ENCODE measurements at regions not wholly inside any gene's neighbourhood (a gene's known extent, or its start where the extent isn't known, plus 50 kb on each side); places are given as distances from the start of the nearest gene placed in this dataset.

GRCh38 chr4:86536151-86536550 is 58.0 kb upstream of the PTPN13 start:
- intact Hi-C loops (cut with micrococcal nuclease; ENCODE audit: unreplicated experiment) = no loop called here
- no peak for DNase-seq
- Histone ChIP-seq H3K27ac (no peak overlapping the region), H4K20me1 (ENCODE audit: insufficient read depth) (no peaks in the 10 kb centered on the region), H3F3A (ENCODE audit: insufficient read depth, low read depth) (no peaks in the 10 kb centered on the region), H2AFZ (no peak overlapping the region), H3K4me3 (no peak overlapping the region), H3K79me2 (ENCODE audit: low read depth) (no peaks in the 10 kb centered on the region), H3K27me3 (ENCODE audit: insufficient read depth, low read depth) (no peaks in the 10 kb centered on the region), H3K9me3 (ENCODE audit: insufficient read depth, low read depth) (no peaks in the 10 kb centered on the region), H3K4me2 (no peak overlapping the region), H3K4me1 (replicated peaks; ENCODE audit: insufficient read depth) (no peaks in the 10 kb centered on the region), H3K9me2 (ENCODE audit: insufficient read depth) (no peaks in the 10 kb centered on the region), H3K36me3 (ENCODE audit: low read depth) (no peaks in the 10 kb centered on the region)
- BruUV-seq (replicated peaks) = no TSS peak
- POLR2A ChIA-PET (ENCODE audit: unreplicated experiment) = no interaction called here
- TF ChIP-seq EZH2 (IDR thresholded peaks at IDR 0.05; ENCODE audit: low read depth) = no peak
- no peak for TF ChIP-seq CTCF (conservative IDR thresholded peaks at IDR 0.05)
- CTCF ChIA-PET = no interaction called here

GRCh38 chr4:86542319-86543027 is 51.6 kb upstream of the PTPN13 start:
- TF ChIP-seq EZH2 (IDR thresholded peaks at IDR 0.05; ENCODE audit: low read depth) = no peak
- TF ChIP-seq CTCF (conservative IDR thresholded peaks at IDR 0.05) = no peak
- H2AFZ ChIP-seq = no peak overlapping the region
- H3K27ac ChIP-seq = no peak overlapping the region
- BruUV-seq (replicated peaks) = no TSS peak
- H3K36me3 ChIP-seq (ENCODE audit: low read depth) = no peaks in the 10 kb centered on the region
- intact Hi-C loops (cut with micrococcal nuclease; ENCODE audit: unreplicated experiment) = no loop called here
- H3F3A ChIP-seq (ENCODE audit: insufficient read depth, low read depth) = no peaks in the 10 kb centered on the region
- ChIA-PET POLR2A (ENCODE audit: unreplicated experiment) (interaction anchor here (0.5 kb wide), 1 partner anchor 521 kb away, joined by 6 read pairs; no protein-coding TSS in a partner anchor), CTCF (no interaction called here)
- no peaks in the 10 kb centered on the region for H3K27me3 ChIP-seq (ENCODE audit: insufficient read depth, low read depth)
- no peaks in the 10 kb centered on the region for H3K4me1 ChIP-seq (replicated peaks; ENCODE audit: insufficient read depth)
- H3K79me2 ChIP-seq (ENCODE audit: low read depth) = no peaks in the 10 kb centered on the region
- no peaks in the 10 kb centered on the region for H3K9me2 ChIP-seq (ENCODE audit: insufficient read depth)
- H3K4me3 ChIP-seq = no peak overlapping the region
- H3K9me3 ChIP-seq (ENCODE audit: insufficient read depth, low read depth) = no peaks in the 10 kb centered on the region
- DNase-seq = no peak
- no peaks in the 10 kb centered on the region for H4K20me1 ChIP-seq (ENCODE audit: insufficient read depth)
- no peak overlapping the region for H3K4me2 ChIP-seq

- Histone ChIP-seq H3K4me1 (replicated peaks; ENCODE audit: insufficient read depth) (no peaks in the 10 kb centered on the region), H2AFZ (no peak overlapping the region), H3F3A (ENCODE audit: insufficient read depth, low read depth) (no peaks in the 10 kb centered on the region), H3K27ac (no peak overlapping the region), H4K20me1 (ENCODE audit: insufficient read depth) (no peaks in the 10 kb centered on the region), H3K27me3 (ENCODE audit: insufficient read depth, low read depth) (no peaks in the 10 kb centered on the region), H3K79me2 (ENCODE audit: low read depth) (no peaks in the 10 kb centered on the region), H3K4me3 (no peak overlapping the region), H3K9me2 (ENCODE audit: insufficient read depth) (no peaks in the 10 kb centered on the region), H3K4me2 (no peak overlapping the region), H3K36me3 (ENCODE audit: low read depth) (no peaks in the 10 kb centered on the region), H3K9me3 (ENCODE audit: insufficient read depth, low read depth) (no peaks in the 10 kb centered on the region)
- intact Hi-C loops (cut with micrococcal nuclease; ENCODE audit: unreplicated experiment) = no loop called here
- ChIA-PET CTCF (no interaction called here), POLR2A (ENCODE audit: unreplicated experiment) (no interaction called here)
- no peak for TF ChIP-seq CTCF (conservative IDR thresholded peaks at IDR 0.05)
- no peak for TF ChIP-seq EZH2 (IDR thresholded peaks at IDR 0.05; ENCODE audit: low read depth)
- no peak for DNase-seq
- no TSS peak for BruUV-seq (replicated peaks)
Measured at GRCh38 chr4:86543080-86543479, 51.0 kb upstream of the PTPN13 start.
